OCI-LY3 (cell line): ENCODE measurements at regions not wholly inside any gene's neighbourhood (a gene's known extent, or its start where the extent isn't known, plus 50 kb on each side); places are given as distances from the start of the nearest gene placed in this dataset.

Experiments
- EZH2phosphoT487 ChIP-seq: fragments of 200-600 bp; shearing (Covaris generic); IDR thresholded peaks from 2 replicates; pipeline ENCODE4 v1.6.1; 2018; ENCODE audit warnings: antibody characterized with exemption, mixed run types, low read depth
- TF ChIP-seq, protein P1 (sequence below): fragments of 200-600, 300-600 bp; sonication (generic); IDR thresholded peaks from 2 replicates; pipeline ENCODE4 v1.5.1; 2014; ENCODE audit warnings: antibody characterized with exemption, low read length, low read depth

DNA sequence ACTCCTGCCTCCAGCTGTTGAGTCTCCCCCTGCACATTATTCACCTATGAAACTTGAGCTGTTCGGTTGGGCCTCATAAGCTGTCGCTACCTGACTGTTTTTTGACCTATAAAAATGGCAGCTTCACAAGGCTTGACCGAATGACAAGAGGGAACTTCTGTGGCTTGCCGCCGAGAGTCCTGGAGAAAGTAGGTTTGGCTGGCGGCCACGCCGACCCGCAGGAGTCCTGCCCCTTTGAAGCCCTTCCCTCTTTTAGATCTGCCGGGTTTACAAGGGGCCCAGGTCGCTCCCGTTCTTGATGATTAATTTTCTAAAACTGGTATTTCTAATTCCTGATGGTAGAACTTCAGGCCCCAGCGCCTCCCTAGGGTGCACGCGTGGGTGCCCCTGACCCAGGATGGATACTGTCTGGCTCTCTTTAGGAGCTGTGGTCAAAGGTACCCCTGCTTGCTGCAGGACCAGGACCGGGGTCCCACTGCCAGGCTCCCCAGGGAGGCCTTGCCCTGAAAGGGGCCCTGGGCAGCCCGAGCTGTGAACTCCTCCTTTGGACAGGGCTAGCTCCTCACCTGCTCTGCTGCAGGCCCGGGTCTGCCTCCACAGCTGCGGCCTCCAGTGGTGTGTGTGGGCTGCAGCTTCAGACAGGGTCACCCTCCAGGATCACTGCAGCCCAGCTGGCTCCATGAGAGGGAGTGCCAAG lies 171.8 kb downstream of the CTTN start:
- TF ChIP-seq, protein P1, sequence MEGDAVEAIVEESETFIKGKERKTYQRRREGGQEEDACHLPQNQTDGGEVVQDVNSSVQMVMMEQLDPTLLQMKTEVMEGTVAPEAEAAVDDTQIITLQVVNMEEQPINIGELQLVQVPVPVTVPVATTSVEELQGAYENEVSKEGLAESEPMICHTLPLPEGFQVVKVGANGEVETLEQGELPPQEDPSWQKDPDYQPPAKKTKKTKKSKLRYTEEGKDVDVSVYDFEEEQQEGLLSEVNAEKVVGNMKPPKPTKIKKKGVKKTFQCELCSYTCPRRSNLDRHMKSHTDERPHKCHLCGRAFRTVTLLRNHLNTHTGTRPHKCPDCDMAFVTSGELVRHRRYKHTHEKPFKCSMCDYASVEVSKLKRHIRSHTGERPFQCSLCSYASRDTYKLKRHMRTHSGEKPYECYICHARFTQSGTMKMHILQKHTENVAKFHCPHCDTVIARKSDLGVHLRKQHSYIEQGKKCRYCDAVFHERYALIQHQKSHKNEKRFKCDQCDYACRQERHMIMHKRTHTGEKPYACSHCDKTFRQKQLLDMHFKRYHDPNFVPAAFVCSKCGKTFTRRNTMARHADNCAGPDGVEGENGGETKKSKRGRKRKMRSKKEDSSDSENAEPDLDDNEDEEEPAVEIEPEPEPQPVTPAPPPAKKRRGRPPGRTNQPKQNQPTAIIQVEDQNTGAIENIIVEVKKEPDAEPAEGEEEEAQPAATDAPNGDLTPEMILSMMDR: no peak
- no peak for TF ChIP-seq EZH2phosphoT487
